ENCODE measurements at regions not wholly inside any gene's neighbourhood (a gene's known extent, or its start where the extent isn't known, plus 50 kb on each side); places are given as distances from the start of the nearest gene placed in this dataset.

GRCh38 chr9:135256581-135257354, 169.3 kb downstream of the OLFM1 start:
- Histone ChIP-seq H3K4me2 (no peak overlapping the region), H3F3A (ENCODE audit: low read depth) (peaks cover 4% of the 10 kb centered on the region), H3K4me3 (no peak overlapping the region), H3K9ac (no peak overlapping the region), H2AFZ (replicated peaks) (no peak overlapping the region), H3K9me3 (ENCODE audit: low read depth) (no peaks in the 10 kb centered on the region), H3K36me3 (no peaks in the 10 kb centered on the region), H4K20me1 (ENCODE audit: low read depth) (no peaks in the 10 kb centered on the region), H3K27ac (no peak overlapping the region), H3K4me1 (peaks cover 11% of the 10 kb centered on the region), H3K79me2 (ENCODE audit: low read depth) (no peaks in the 10 kb centered on the region), H3K27me3 (peaks cover 6% of the 10 kb centered on the region)
- Mint-ChIP-seq H3K4me1 (peaks cover 12% of the 10 kb centered on the region), H3K27ac (peak overlapping the region; percentile 46), H3K9me3 (no peaks in the 10 kb centered on the region), H3K36me3 (no peaks in the 10 kb centered on the region), H3K4me3 (peak overlapping the region; percentile 28), H3K27me3 (ENCODE audit: insufficient read depth, low read depth) (peaks cover 9% of the 10 kb centered on the region)
- no peak for TF ChIP-seq EZH2phosphoT487 (IDR thresholded peaks at IDR 0.05)
- no peak for TF ChIP-seq CTCF (IDR thresholded peaks at IDR 0.05)
- no peak for TF ChIP-seq EZH2 (IDR thresholded peaks at IDR 0.05)
- no peak for DNase-seq (ENCODE audit: low spot score)

DNA sequence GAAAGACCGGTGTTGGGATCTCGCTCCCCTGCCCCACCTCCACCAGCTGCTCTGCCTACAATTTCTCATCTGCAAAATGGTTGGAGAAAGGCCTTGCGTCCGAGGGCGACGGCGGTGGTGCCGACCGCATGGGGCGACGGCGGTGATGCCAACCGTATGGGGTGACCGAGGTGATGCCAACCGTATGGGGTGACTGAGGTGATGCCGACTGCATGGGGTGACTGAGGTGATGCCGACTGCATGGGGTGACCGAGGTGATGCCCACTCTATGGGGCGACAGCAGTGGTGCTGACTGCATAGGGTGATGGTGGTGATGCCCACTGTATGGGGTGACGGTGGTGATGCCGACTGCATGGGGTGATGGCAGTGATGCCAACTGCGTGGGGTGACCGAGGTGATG, 171.0 kb downstream of the OLFM1 start:
- no peaks in the 10 kb centered on the region for H3K9me3 Mint-ChIP-seq
- no peaks in the 10 kb centered on the region for H3K4me1 Mint-ChIP-seq
- H3K4me3 Mint-ChIP-seq: no peak overlapping the region
- Histone ChIP-seq H3K27ac (no peak overlapping the region), H3K36me3 (no peaks in the 10 kb centered on the region), H3K4me1 (peaks cover 1% of the 10 kb centered on the region), H3K79me2 (ENCODE audit: low read depth) (no peaks in the 10 kb centered on the region), H3K27me3 (peaks cover 6% of the 10 kb centered on the region), H3K4me2 (no peak overlapping the region), H4K20me1 (ENCODE audit: low read depth) (no peaks in the 10 kb centered on the region), H2AFZ (replicated peaks) (no peak overlapping the region), H3K4me3 (no peak overlapping the region), H3K9me3 (ENCODE audit: low read depth) (no peaks in the 10 kb centered on the region), H3K9ac (no peak overlapping the region), H3F3A (ENCODE audit: low read depth) (peaks cover 4% of the 10 kb centered on the region)
- H3K27me3 Mint-ChIP-seq (ENCODE audit: insufficient read depth, low read depth): peaks cover 7% of the 10 kb centered on the region
- TF ChIP-seq CTCF (IDR thresholded peaks at IDR 0.05) (no peak), EZH2 (IDR thresholded peaks at IDR 0.05) (no peak), EZH2phosphoT487 (IDR thresholded peaks at IDR 0.05) (no peak)
- no peak for DNase-seq (ENCODE audit: low spot score)
- no peaks in the 10 kb centered on the region for H3K36me3 Mint-ChIP-seq
- no peak overlapping the region for H3K27ac Mint-ChIP-seq

DNA sequence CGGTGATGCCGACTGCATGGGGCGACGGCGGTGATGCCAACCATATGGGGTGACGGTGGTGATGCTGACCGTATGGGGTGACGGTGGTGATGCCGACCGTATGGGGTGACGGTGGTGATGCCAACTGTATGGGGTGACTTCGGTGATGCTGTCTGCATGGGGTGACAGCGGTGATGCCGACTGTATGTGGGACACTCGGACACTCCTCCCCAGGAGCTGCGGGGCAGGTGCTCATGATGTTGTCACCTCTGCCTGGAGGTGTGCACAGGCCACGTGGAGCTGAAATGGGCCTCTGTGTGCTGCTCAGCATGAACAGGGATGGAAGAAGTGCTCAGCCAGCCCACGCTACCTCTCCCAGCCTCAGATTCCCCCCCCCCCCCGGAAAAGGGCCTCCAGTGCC, 171.8 kb downstream of the OLFM1 start:
- Histone ChIP-seq H3K4me3 (no peak overlapping the region), H3K36me3 (no peaks in the 10 kb centered on the region), H3K27me3 (peaks cover 6% of the 10 kb centered on the region), H2AFZ (replicated peaks) (no peak overlapping the region), H3K9me3 (ENCODE audit: low read depth) (no peaks in the 10 kb centered on the region), H3K9ac (no peak overlapping the region), H3K4me1 (no peaks in the 10 kb centered on the region), H4K20me1 (ENCODE audit: low read depth) (no peaks in the 10 kb centered on the region), H3F3A (ENCODE audit: low read depth) (no peaks in the 10 kb centered on the region), H3K79me2 (ENCODE audit: low read depth) (no peaks in the 10 kb centered on the region), H3K27ac (no peak overlapping the region), H3K4me2 (no peak overlapping the region)
- H3K4me1 Mint-ChIP-seq: no peaks in the 10 kb centered on the region
- H3K9me3 Mint-ChIP-seq: no peaks in the 10 kb centered on the region
- H3K4me3 Mint-ChIP-seq: no peak overlapping the region
- H3K36me3 Mint-ChIP-seq: no peaks in the 10 kb centered on the region
- DNase-seq (ENCODE audit: low spot score): no peak
- peaks cover 8% of the 10 kb centered on the region for H3K27me3 Mint-ChIP-seq (ENCODE audit: insufficient read depth, low read depth)
- no peak overlapping the region for H3K27ac Mint-ChIP-seq
- TF ChIP-seq EZH2phosphoT487 (IDR thresholded peaks at IDR 0.05): no peak
- no peak for TF ChIP-seq CTCF (IDR thresholded peaks at IDR 0.05)
- TF ChIP-seq EZH2 (IDR thresholded peaks at IDR 0.05): no peak
